ENCODE measurements at regions not wholly inside any gene's neighbourhood (a gene's known extent, or its start where the extent isn't known, plus 50 kb on each side); places are given as distances from the start of the nearest gene placed in this dataset.

DNA sequence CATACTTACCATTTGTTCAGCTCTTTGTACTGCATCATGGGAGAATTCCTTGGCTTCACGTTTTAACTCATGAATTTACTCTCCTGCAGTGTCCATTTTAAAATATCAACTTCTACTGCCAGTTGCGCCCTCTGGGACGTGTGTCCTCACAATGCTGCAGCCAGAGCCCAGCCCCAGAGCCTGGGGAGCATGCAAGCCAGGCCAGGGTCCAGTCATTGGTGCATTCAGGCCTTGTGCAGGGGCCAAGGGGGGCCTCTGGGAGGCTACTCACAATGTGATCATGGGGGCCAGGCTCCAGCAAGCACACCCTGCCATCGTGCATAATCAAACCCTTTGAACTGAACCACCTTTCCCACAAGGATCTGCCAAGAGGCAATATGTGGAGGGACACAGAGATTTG lies 105.6 kb upstream of the CCDC112 start:
- 68% methylated on average over 4 of the region's 4 CpGs for WGBS
- no peak overlapping the region for H3K27ac ChIP-seq (ENCODE audit: low read depth, low read length)
- no peaks in the 10 kb centered on the region for H3K36me3 ChIP-seq (ENCODE audit: insufficient read depth, low read length)

DNA sequence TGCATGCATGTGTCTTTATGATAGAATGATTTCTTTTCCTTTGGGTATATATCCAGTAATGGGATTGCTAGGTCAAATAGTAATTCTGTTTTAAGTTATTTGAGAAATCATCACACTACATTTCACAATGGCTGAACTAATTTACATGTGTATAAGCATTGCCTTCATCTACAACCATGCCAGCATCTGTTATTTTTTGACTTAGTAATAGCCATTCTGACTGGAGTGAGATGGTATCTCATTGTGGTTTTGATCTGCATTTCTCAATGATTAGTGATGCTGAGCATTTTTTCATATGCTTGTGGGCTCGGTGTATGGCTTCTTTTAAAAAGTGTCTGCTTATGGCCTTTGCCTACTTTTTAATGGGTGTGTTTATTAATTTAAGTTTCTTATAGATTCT lies 102.3 kb upstream of the CCDC112 start:
- no peak overlapping the region for H3K27ac ChIP-seq (ENCODE audit: low read depth, low read length)
- no peaks in the 10 kb centered on the region for H3K27me3 ChIP-seq (ENCODE audit: insufficient read depth, low read length)
- H3K9me3 ChIP-seq (ENCODE audit: insufficient read depth, low read depth, low read length), result peaks cover 1% of the 10 kb centered on the region; the same call in 1 of the 2 replicates
- no peaks in the 10 kb centered on the region for H3K4me1 ChIP-seq (ENCODE audit: insufficient read depth, low read length)
- no peak overlapping the region for H3K9ac ChIP-seq (ENCODE audit: low read depth, low read length)
- H3K36me3 ChIP-seq (ENCODE audit: insufficient read depth, low read length), result no peaks in the 10 kb centered on the region
- 92% methylated on average over 1 of the region's 1 CpG for WGBS
- no peak overlapping the region for H3K4me3 ChIP-seq (ENCODE audit: low read length)

More for the DNA sequence above, 105.6 kb upstream of the CCDC112 start:
- Histone ChIP-seq H3K4me1 (ENCODE audit: insufficient read depth, low read length) (no peaks in the 10 kb centered on the region), H3K4me3 (ENCODE audit: low read length) (no peak overlapping the region), H3K9ac (ENCODE audit: low read depth, low read length) (no peak overlapping the region), H3K27me3 (ENCODE audit: insufficient read depth, low read length) (no peaks in the 10 kb centered on the region), H3K9me3 (ENCODE audit: insufficient read depth, low read depth, low read length) (no peaks in the 10 kb centered on the region)

DNA sequence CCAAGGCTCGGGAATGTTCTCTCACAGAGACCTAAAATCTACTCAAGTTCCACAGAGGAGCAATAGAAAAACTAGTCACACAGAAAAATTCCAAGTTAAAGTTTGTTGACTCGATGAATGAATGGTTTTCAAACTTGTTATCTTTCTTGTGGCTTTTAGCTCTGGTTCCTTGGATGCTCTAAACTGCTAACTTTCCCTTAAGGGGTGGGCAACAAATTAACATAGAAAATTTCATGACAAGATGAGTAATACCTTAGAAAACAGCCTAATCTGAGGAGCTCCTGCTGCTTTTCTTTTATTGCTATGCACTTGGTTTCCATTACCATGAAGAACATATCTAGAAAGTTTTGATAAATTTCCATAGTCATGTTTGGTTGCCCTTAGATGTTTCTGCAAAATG lies 100.2 kb upstream of the CCDC112 start:
- Histone ChIP-seq H3K9me3 (ENCODE audit: insufficient read depth, low read depth, low read length) (peaks cover 5% of the 10 kb centered on the region; the same call in 1 of the 2 replicates), H3K27ac (ENCODE audit: low read depth, low read length) (no peak overlapping the region), H3K9ac (ENCODE audit: low read depth, low read length) (no peak overlapping the region), H3K4me3 (ENCODE audit: low read length) (no peak overlapping the region), H3K36me3 (ENCODE audit: insufficient read depth, low read length) (no peaks in the 10 kb centered on the region), H3K27me3 (ENCODE audit: insufficient read depth, low read length) (no peaks in the 10 kb centered on the region), H3K4me1 (ENCODE audit: insufficient read depth, low read length) (no peaks in the 10 kb centered on the region)
- WGBS, result 93% methylated on average over 2 of the region's 2 CpGs

DNA sequence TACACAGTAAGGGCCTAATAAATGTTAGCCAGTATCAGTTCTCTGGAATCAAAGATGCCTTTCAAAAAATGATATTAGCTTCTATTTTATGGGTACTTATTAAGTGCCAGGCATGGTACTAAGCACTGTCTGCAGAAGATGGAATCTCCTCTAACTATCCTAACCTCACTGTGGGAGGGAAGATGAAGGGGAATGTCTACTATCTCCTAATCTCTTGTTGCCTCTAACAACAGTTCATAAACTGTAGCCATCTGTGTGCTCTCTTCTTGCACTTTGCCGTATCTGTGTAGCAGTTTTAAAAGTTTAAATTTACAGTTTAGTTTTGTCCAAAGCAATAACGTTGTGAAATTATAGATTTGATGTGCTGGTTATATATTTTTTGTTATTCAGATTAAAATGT lies 99.6 kb upstream of the CCDC112 start:
- no peaks in the 10 kb centered on the region for H3K27me3 ChIP-seq (ENCODE audit: insufficient read depth, low read length)
- H3K36me3 ChIP-seq (ENCODE audit: insufficient read depth, low read length), result no peaks in the 10 kb centered on the region
- H3K4me3 ChIP-seq (ENCODE audit: low read length), result no peak overlapping the region
- H3K27ac ChIP-seq (ENCODE audit: low read depth, low read length), result no peak overlapping the region
- peaks cover 5% of the 10 kb centered on the region; the same call in 1 of the 2 replicates for H3K9me3 ChIP-seq (ENCODE audit: insufficient read depth, low read depth, low read length)
- no peak overlapping the region for H3K9ac ChIP-seq (ENCODE audit: low read depth, low read length)
- no peaks in the 10 kb centered on the region for H3K4me1 ChIP-seq (ENCODE audit: insufficient read depth, low read length)
- WGBS, result 94% methylated on average over 2 of the region's 2 CpGs

DNA sequence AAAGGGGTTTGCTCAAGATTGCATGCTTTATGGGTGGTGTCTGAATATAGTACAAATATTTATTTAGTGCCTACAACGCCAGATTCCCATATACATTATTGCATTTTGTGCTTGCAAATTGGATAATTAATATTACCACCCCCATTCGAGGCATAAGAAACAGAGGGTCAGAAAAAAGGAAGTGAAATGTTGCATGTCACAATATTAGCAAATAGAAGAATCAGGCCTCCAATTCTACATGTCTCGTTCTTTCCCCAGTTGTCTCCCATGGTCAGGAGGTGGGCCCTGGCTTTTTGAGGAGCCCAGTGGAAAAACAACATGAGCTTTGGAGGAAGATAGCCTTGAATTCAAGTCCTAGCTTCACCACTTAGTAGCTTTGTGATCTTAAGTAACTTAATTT lies 98.1 kb upstream of the CCDC112 start:
- Histone ChIP-seq H3K36me3 (ENCODE audit: insufficient read depth, low read length) (no peaks in the 10 kb centered on the region), H3K4me1 (ENCODE audit: insufficient read depth, low read length) (no peaks in the 10 kb centered on the region), H3K27ac (ENCODE audit: low read depth, low read length) (no peak overlapping the region), H3K4me3 (ENCODE audit: low read length) (no peak overlapping the region), H3K27me3 (ENCODE audit: insufficient read depth, low read length) (no peaks in the 10 kb centered on the region), H3K9ac (ENCODE audit: low read depth, low read length) (no peak overlapping the region), H3K9me3 (ENCODE audit: insufficient read depth, low read depth, low read length) (peaks cover 5% of the 10 kb centered on the region; the same call in 1 of the 2 replicates)
- WGBS, result 100% methylated on average over 1 of the region's 3 CpGs

DNA sequence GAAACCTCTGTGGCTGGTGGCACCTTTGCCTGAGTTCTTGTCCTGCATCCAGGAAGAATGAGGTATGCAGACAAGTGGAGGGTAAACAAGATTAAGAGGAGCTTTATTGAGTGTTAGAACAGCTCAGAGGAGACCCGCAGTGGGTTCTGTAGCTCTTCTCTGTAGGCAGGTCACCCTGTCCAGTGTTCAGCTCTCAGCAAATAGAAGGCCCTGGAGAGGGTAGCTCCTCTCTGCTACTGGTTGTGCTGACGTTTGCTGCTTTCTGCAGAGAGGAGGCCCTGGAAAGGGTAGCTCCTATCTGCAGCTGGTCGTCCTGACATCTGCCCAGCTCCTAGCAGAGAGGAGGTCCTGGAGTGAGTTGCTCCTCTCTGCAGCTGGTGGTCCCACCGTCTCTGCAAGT lies 96.8 kb upstream of the CCDC112 start:
- Histone ChIP-seq H3K4me3 (ENCODE audit: low read length) (no peak overlapping the region), H3K36me3 (ENCODE audit: insufficient read depth, low read length) (no peaks in the 10 kb centered on the region), H3K27ac (ENCODE audit: low read depth, low read length) (no peak overlapping the region), H3K9ac (ENCODE audit: low read depth, low read length) (no peak overlapping the region), H3K4me1 (ENCODE audit: insufficient read depth, low read length) (no peaks in the 10 kb centered on the region), H3K9me3 (ENCODE audit: insufficient read depth, low read depth, low read length) (peaks cover 5% of the 10 kb centered on the region; the same call in 1 of the 2 replicates), H3K27me3 (ENCODE audit: insufficient read depth, low read length) (no peaks in the 10 kb centered on the region)
- 88% methylated on average over 4 of the region's 4 CpGs for WGBS

DNA sequence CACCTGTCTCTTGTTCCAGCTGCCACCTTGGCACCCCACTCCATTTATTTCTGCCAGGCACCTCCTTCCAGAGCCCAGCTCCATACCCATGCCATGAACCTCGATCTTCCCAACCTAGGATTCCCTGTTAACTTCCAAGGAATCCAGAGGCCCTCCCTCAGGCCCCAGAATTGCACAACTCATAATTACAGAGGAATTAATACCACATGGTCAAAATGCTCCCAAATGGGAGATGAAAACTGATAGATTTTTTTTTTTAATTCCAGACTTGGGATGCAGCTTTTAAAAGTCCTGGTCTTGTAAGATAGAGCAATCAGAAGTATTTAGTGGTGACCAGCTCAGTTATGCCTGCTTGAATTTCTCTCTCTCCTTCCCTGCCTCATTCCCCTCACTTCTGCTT lies 96.2 kb upstream of the CCDC112 start:
- H3K9ac ChIP-seq (ENCODE audit: low read depth, low read length), result no peak overlapping the region
- WGBS, result 90% methylated on average over 1 of the region's 1 CpG

DNA sequence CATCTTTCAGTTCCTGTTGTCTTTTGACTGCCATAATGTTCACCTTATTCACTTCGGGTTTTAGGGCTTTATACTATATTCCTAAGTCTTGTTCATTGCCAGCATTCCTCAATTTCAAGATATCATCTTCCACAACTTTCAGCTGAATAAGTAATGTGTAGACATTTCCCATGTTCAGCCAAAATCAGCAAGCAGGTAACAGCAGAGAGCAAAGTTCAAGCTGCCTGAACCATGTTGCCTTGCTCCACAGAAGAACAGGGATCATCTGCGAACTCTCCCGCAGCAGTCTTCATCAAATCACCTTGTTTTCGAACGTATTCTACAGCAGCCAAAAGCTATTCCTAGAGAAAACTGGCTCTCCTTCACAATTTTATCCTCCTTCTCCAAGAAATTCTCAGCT lies 95.3 kb upstream of the CCDC112 start:
- H3K4me3 ChIP-seq (ENCODE audit: low read length), result no peak overlapping the region
- H3K36me3 ChIP-seq (ENCODE audit: insufficient read depth, low read length), result no peaks in the 10 kb centered on the region
- no peaks in the 10 kb centered on the region for H3K27me3 ChIP-seq (ENCODE audit: insufficient read depth, low read length)
- H3K4me1 ChIP-seq (ENCODE audit: insufficient read depth, low read length), result no peaks in the 10 kb centered on the region
- H3K9ac ChIP-seq (ENCODE audit: low read depth, low read length), result no peak overlapping the region
- H3K9me3 ChIP-seq (ENCODE audit: insufficient read depth, low read depth, low read length), result peaks cover 5% of the 10 kb centered on the region; the same call in 1 of the 2 replicates
- H3K27ac ChIP-seq (ENCODE audit: low read depth, low read length), result no peak overlapping the region
- WGBS, result 97% methylated on average over 5 of the region's 5 CpGs

More for the DNA sequence above, 96.2 kb upstream of the CCDC112 start:
- H3K4me1 ChIP-seq (ENCODE audit: insufficient read depth, low read length), result no peaks in the 10 kb centered on the region
- H3K4me3 ChIP-seq (ENCODE audit: low read length), result no peak overlapping the region
- H3K27ac ChIP-seq (ENCODE audit: low read depth, low read length), result no peak overlapping the region
- no peaks in the 10 kb centered on the region for H3K36me3 ChIP-seq (ENCODE audit: insufficient read depth, low read length)
- H3K9me3 ChIP-seq (ENCODE audit: insufficient read depth, low read depth, low read length), result peaks cover 5% of the 10 kb centered on the region; the same call in 1 of the 2 replicates
- no peaks in the 10 kb centered on the region for H3K27me3 ChIP-seq (ENCODE audit: insufficient read depth, low read length)

DNA sequence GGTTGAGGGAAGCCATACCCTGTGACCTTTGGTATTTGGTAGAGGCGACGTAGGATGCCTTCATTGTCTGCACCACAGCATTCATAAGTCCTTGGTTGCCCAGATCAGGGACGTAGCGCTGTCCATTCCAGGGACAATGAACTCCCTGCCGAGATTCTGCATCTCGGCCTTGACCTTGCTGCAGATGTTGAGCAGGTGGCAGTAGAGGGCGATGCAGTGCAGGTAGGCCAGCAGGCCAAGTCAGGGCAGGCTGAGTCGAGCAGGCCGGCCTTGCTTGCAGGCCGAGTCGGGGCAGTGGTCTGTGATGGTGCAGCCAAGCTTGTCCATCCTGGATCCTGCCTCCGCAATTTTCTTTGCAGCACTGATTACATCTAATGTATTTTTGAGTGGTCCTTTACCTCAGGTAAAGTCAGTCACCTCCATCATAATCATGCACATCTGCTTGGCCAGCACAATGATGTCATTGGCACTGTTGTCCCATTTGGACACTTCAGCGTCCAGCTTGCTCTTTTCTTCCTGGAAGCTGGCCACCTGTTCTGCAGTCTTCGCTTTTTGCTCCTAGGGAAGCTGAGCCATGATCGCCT lies 93.4 kb upstream of the CCDC112 start:
- Histone ChIP-seq H3K9ac (ENCODE audit: low read depth, low read length) (no peak overlapping the region), H3K27ac (ENCODE audit: low read depth, low read length) (no peak overlapping the region), H3K36me3 (ENCODE audit: insufficient read depth, low read length) (no peaks in the 10 kb centered on the region), H3K9me3 (ENCODE audit: insufficient read depth, low read depth, low read length) (peaks cover 5% of the 10 kb centered on the region; the same call in 1 of the 2 replicates), H3K27me3 (ENCODE audit: insufficient read depth, low read length) (no peaks in the 10 kb centered on the region), H3K4me3 (ENCODE audit: low read length) (no peak overlapping the region), H3K4me1 (ENCODE audit: insufficient read depth, low read length) (peaks cover 4% of the 10 kb centered on the region; the same call in 1 of the 2 replicates)
- 77% methylated on average over 15 of the region's 15 CpGs for WGBS

DNA sequence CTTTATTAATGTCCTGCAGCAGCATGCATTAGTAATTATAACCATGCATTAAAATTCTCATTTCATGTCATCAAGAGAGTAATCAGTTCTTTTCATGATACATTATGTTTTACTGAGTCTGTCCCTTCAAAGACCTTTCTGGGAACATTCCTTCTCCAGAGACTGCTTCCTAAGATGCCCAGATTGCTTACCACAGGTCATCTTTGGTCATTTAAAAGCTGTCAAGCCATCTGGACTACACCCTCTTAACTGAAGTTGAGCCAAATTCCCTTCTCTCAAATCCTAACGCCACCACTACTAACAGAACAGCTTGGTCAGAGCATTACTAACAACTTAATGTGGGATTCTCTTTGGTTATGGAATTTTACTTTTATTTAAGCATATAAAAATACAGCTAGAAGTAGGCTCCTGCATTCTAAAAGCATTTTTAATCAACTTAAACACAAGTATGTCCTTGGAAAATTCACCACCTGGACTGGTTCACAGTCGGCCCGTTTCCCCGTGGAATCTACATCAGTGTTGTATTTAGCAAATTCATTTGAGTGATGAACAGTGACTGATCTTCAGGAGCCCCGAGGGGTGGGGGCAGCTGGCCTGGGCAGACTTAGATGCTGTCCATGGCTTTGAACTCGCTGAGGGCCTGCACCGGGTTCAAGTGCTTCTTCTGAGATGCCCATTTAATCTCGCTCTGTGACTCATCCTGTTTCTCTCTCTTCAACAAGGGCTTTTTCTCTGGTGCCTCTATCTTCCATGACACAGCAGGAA lies 92.8 kb upstream of the CCDC112 start:
- Histone ChIP-seq H3K4me1 (ENCODE audit: insufficient read depth, low read length) (peaks cover 4% of the 10 kb centered on the region; the same call in 1 of the 2 replicates), H3K4me3 (ENCODE audit: low read length) (no peak overlapping the region), H3K36me3 (ENCODE audit: insufficient read depth, low read length) (no peaks in the 10 kb centered on the region), H3K27ac (ENCODE audit: low read depth, low read length) (no peak overlapping the region), H3K27me3 (ENCODE audit: insufficient read depth, low read length) (no peaks in the 10 kb centered on the region), H3K9me3 (ENCODE audit: insufficient read depth, low read depth, low read length) (peaks cover 5% of the 10 kb centered on the region; the same call in 1 of the 2 replicates), H3K9ac (ENCODE audit: low read depth, low read length) (no peak overlapping the region)
- 89% methylated on average over 8 of the region's 8 CpGs for WGBS

DNA sequence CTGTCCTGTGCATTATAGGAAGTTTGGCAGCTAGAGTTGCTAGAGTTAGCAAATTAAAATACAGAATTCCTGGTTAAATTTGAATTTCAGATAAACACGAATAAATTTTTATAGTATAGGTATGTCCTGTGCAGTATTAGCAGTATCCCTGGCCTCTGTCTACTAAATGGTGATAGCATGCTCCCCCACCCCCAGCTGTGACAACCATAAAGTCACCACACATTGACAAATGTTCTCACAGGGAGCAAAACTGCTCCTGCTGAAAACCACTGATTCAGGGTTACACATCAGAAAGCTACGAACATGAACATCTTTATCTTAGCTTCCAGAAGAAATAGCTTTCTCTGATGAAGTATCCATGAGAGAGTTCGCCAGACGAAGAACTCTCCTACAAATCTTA lies 91.8 kb upstream of the CCDC112 start:
- 99% methylated on average over 4 of the region's 4 CpGs for WGBS
- no peaks in the 10 kb centered on the region for H3K27me3 ChIP-seq (ENCODE audit: insufficient read depth, low read length)
- peaks cover 4% of the 10 kb centered on the region; the same call in 1 of the 2 replicates for H3K4me1 ChIP-seq (ENCODE audit: insufficient read depth, low read length)

More for the DNA sequence above, 91.8 kb upstream of the CCDC112 start:
- H3K9ac ChIP-seq (ENCODE audit: low read depth, low read length), result no peak overlapping the region
- H3K36me3 ChIP-seq (ENCODE audit: insufficient read depth, low read length), result no peaks in the 10 kb centered on the region
- no peak overlapping the region for H3K27ac ChIP-seq (ENCODE audit: low read depth, low read length)
- no peaks in the 10 kb centered on the region for H3K9me3 ChIP-seq (ENCODE audit: insufficient read depth, low read depth, low read length)
- H3K4me3 ChIP-seq (ENCODE audit: low read length), result no peak overlapping the region
